HG03439 (cell line): ENCODE measurements at regions not wholly inside any gene's neighbourhood (a gene's known extent, or its start where the extent isn't known, plus 50 kb on each side); places are given as distances from the start of the nearest gene placed in this dataset.

Experiments used
- ATAC-seq: cut with Tn5 transposase; IDR thresholded peaks from one replicate; pipeline ENCODE4 v1.9.1; 2021; ENCODE audit warnings: mild to moderate bottlenecking, moderate library complexity; ENCODE audit not compliant: unreplicated experiment

- ATAC-seq, result no peak
Observed at GRCh38 chrX:124820738-124821137, 474.4 kb downstream of the SH2D1A start.

- ATAC-seq, result no peak
Observed at GRCh38 chrX:124827258-124827845, 481.0 kb downstream of the SH2D1A start.

DNA sequence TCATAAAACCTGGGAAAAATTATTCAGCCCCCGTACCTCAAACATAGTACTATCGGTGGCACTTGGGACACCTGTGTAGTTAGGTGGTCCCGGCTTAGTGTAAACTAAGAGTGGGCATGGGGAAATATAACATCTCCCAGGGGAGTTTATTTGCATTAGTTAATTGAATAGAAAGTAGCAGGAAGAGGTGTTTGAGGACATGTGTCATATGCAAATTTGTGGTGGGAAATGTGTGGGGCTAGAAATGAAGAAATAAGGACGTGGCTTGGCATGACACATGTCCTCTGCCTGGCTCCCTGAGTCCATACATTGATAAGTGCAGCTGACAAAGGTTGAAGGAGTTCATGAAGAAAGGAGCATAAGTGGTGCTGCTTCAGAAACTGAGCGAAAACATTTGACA is 483.6 kb downstream of the SH2D1A start:
- ATAC-seq, result no peak

DNA sequence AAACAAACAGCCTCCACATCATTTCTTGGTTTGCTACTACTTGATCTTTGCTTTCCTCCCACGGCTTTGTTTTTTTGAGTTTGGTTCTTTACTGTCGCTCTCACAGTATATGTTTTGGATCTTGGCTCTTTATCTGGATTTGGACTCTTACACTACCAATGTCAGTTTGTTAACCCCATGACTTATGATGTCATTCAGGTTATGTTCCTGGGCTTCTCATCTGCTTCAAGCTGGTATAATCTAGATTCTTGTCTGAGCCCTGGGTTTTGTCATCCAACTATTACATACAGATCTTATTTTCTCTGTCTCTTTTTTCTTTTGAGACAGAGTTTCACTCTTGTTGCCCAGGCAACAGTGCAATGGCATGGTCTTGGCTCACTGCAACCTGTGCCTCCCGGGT is 482.9 kb upstream of the TEX13C start:
- no peak for ATAC-seq

GRCh38 chrX:124842205-124842604 is 477.5 kb upstream of the TEX13C start:
- no peak for ATAC-seq

- ATAC-seq, result no peak
Observed at GRCh38 chrX:124860736-124861135, 458.9 kb upstream of the TEX13C start.

GRCh38 chrX:124862301-124862700 is 457.4 kb upstream of the TEX13C start:
- ATAC-seq, result no peak

GRCh38 chrX:124863303-124863702 is 456.4 kb upstream of the TEX13C start:
- ATAC-seq, result no peak

GRCh38 chrX:124887572-124887971 is 432.1 kb upstream of the TEX13C start:
- ATAC-seq, result no peak

DNA sequence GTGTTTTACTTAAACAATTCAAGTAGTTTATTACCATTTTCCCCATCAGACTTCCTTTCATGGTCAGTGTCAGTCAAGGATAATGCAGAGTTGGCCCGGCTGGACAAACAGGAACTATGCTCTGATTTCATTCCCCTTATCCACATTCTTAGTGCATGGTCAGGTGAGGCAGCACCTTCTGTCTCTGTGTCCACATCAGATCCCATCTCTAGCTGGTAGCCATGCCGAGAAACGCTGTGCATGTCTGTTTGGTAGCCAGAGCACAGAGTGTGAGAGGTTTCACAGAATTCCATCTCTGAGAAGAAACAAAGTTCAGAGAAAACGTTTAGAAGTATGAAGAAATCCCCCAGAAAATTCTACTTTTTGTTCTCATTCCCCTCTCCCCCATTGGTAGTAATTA is 423.7 kb upstream of the TEX13C start:
- no peak for ATAC-seq

GRCh38 chrX:124902953-124903352 is 416.7 kb upstream of the TEX13C start:
- ATAC-seq, result no peak

DNA sequence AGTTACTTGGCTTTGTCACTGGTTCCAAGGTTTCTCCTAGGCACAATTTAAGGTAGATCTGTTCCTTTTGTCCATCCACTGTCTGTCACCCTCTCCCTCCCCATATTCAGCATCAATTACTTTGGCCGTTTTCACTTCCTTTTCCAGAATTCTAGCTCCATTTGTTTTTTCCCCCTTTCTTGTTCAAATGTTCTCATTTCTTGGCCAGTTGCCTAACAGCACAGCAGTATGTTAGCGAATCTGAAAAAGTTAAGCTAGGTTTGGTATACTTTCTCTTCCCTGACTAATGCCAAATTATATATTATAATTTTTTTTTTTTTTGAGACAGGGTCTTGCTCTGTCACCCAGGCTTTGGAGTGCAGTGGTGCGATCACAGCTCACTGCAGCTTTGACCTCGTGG is 409.1 kb upstream of the TEX13C start:
- ATAC-seq, result no peak

DNA sequence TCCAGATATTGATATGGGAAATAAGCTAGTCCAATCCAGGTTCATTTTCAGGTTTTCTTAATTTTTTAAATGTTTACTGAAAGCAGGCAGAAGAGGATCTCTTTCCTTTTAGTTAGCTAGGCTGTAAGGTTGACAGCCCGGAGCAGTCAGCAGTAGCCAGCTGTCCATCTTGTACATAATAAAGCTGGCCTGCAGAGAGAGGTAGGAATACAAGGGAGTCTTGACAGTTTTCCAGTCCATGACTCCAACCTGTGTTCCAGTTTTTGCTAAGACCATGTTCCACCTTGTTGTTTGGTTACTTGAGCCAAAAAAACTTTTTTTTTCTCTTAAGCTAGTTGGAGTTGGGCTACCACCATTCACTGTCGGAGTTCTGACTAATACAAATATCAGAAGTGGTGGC is 402.7 kb upstream of the TEX13C start:
- no peak for ATAC-seq

- no peak for ATAC-seq
Observed at GRCh38 chrX:124925681-124926080, 394.0 kb upstream of the TEX13C start.

DNA sequence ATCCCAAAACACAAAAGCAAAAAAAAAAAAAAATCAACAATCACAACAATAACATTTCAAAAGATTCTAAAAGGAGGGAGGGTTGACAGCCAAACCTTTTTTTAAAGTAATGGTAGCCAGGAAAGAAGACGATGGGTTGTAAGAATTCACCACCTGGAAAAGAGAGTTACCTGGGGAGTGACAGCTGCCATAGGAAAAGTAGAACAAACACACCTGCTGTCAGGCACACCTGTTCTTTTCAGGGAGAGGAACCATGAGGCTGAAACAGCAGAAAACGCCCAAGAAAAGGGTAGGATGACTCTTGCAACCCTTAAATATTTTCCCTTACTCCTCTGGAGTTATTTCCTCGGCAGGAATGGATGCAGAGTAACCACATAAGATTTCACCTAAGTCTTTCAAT is 388.4 kb upstream of the TEX13C start:
- no peak for ATAC-seq

- ATAC-seq, result no peak
Observed at GRCh38 chrX:124931958-124932357, 387.7 kb upstream of the TEX13C start.

DNA sequence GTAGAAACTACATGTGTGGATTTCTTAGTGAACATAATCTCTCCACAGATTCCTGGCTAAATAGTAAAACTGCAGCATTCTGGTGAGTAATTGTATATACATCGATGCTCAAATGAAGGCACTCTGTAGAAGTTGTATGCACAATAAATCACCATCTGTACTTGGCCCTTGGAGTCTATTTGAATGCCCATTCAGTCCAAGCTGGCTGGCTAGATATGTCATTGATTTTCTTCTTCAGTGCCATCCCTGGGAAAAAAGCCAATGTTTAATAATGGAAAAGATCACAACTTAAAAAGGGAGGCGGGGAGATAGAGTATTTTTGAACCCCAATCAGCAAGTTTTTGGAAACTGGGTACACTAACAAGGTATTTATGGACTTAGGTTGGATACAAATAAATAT is 381.0 kb upstream of the TEX13C start:
- ATAC-seq, result no peak

DNA sequence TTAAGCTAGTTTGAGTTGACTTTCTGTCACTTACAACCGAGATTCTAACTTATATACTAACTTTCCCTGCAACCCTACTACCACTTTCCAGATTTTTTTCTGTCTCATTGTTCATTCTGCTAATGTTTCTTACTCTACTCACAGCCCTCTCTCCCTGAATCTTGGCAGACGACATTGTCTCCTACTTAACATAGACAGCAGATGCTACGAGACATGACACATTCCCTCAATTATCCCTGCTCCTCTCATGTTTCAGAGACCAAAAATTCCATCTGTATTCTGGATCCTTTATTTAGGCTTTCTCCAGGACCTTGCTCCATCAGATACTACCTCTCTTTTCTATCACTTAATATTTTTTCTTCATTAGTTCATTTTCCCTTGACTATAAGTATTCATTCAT is 379.1 kb upstream of the TEX13C start:
- ATAC-seq, result no peak

- no peak for ATAC-seq
Observed at GRCh38 chrX:124954402-124954801, 365.3 kb upstream of the TEX13C start.

GRCh38 chrX:124960454-124960853 is 359.2 kb upstream of the TEX13C start:
- no peak for ATAC-seq

GRCh38 chrX:124963717-124964116 is 356.0 kb upstream of the TEX13C start, which contains the start of gene TENM1:
Gene TENM1, minus strand, starts transcription at chrX:124963817.
- ATAC-seq, result no peak

DNA sequence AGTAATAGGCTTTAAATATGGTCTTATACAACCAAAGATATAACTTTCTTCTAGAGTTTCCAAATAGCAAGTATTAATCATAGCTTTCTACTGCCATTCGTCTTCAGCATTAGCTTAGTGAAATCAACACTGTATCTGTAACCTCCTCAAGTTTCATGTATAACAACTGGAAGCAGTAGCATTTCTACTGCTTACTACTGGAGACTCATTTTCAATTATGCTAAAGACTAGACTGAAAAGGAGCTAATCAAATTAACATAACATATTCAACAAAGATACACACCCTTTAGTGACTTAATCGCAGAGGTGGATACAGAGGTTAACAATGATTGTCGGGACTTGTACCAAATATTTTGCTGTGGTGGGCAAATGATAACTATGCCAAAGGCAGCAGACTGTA is 344.2 kb upstream of the TEX13C start:
- no peak for ATAC-seq

- no peak for ATAC-seq
Observed at GRCh38 chrX:124981420-124981819, 338.3 kb upstream of the TEX13C start.
